OCI-LY1 (cell line): ENCODE measurements at regions not wholly inside any gene's neighbourhood (a gene's known extent, or its start where the extent isn't known, plus 50 kb on each side); places are given as distances from the start of the nearest gene placed in this dataset.

Experiments
- CTCF ChIP-seq: fragments of 200-600 bp; sonication (generic), shearing (Covaris generic); IDR thresholded peaks from 2 replicates; pipeline ENCODE4 v1.5.1; 2017; ENCODE audit warnings: mild to moderate bottlenecking, antibody characterized with exemption, low read length, moderate library complexity, mixed read lengths
- EZH2 ChIP-seq: fragments of 200-600 bp; sonication (generic), shearing (Covaris generic); IDR thresholded peaks from 2 replicates; pipeline ENCODE4 v1.8.0; 2017; ENCODE audit warnings: borderline replicate concordance, mixed run types, mild to moderate bottlenecking, antibody characterized with exemption, low read length, moderate library complexity, mixed read lengths

GRCh38 chr4:144463236-144463635 lies 182.7 kb upstream of the HHIP start:
- no peak for TF ChIP-seq CTCF
- TF ChIP-seq EZH2, result no peak
